HG03442 (cell line): ENCODE measurements at regions not wholly inside any gene's neighbourhood (a gene's known extent, or its start where the extent isn't known, plus 50 kb on each side); places are given as distances from the start of the nearest gene placed in this dataset.
A peak's percentile ranks its signal among the peaks of the same experiment; 100 is the strongest.

ENCODE experiments used
- ATAC-seq: cut with Tn5 transposase; IDR thresholded peaks from one replicate; pipeline ENCODE4 v1.9.1; 2021; ENCODE audit warnings: mild to moderate bottlenecking, moderate library complexity; ENCODE audit not compliant: unreplicated experiment

GRCh38 chr3:30350901-30351300 lies 255.5 kb upstream of the TGFBR2 start:
- ATAC-seq = no peak

GRCh38 chr3:30352410-30353318 lies 253.7 kb upstream of the TGFBR2 start:
- ATAC-seq = no peak

GRCh38 chr3:30353711-30354467 lies 252.5 kb upstream of the TGFBR2 start:
- peak; percentile 98 for ATAC-seq

GRCh38 chr3:30354513-30354912 lies 251.9 kb upstream of the TGFBR2 start:
- no peak for ATAC-seq

GRCh38 chr3:30354972-30355371 lies 251.4 kb upstream of the TGFBR2 start:
- ATAC-seq = no peak

GRCh38 chr3:30355622-30356021 lies 250.8 kb upstream of the TGFBR2 start:
- ATAC-seq = no peak

- no peak for ATAC-seq
Measured at GRCh38 chr3:30356866-30357753, 249.3 kb upstream of the TGFBR2 start.

- no peak for ATAC-seq
Measured at GRCh38 chr3:30357897-30358296, 248.5 kb upstream of the TGFBR2 start.

- ATAC-seq = no peak
Measured at GRCh38 chr3:30358871-30359270, 247.5 kb upstream of the TGFBR2 start.

- no peak for ATAC-seq
Measured at GRCh38 chr3:30368978-30369377, 237.4 kb upstream of the TGFBR2 start.

GRCh38 chr3:30370681-30371271 lies 235.6 kb upstream of the TGFBR2 start:
- ATAC-seq = no peak

- no peak for ATAC-seq
Measured at GRCh38 chr3:30372837-30373236, 233.6 kb upstream of the TGFBR2 start.

- ATAC-seq = no peak
Measured at GRCh38 chr3:30384546-30385072, 221.8 kb upstream of the TGFBR2 start.

- ATAC-seq = no peak
Measured at GRCh38 chr3:30393079-30393478, 213.3 kb upstream of the TGFBR2 start.

- ATAC-seq = no peak
Measured at GRCh38 chr3:30397030-30397429, 209.4 kb upstream of the TGFBR2 start.

- ATAC-seq = no peak
Measured at GRCh38 chr3:30399394-30400181, 206.8 kb upstream of the TGFBR2 start.

- ATAC-seq = no peak
Measured at GRCh38 chr3:30400926-30401325, 205.5 kb upstream of the TGFBR2 start.

- no peak for ATAC-seq
Measured at GRCh38 chr3:30401971-30402370, 204.4 kb upstream of the TGFBR2 start.

GRCh38 chr3:30407651-30408050 lies 198.8 kb upstream of the TGFBR2 start:
- ATAC-seq = no peak
